ENCODE measurements at regions not wholly inside any gene's neighbourhood (a gene's known extent, or its start where the extent isn't known, plus 50 kb on each side); places are given as distances from the start of the nearest gene placed in this dataset.

DNA sequence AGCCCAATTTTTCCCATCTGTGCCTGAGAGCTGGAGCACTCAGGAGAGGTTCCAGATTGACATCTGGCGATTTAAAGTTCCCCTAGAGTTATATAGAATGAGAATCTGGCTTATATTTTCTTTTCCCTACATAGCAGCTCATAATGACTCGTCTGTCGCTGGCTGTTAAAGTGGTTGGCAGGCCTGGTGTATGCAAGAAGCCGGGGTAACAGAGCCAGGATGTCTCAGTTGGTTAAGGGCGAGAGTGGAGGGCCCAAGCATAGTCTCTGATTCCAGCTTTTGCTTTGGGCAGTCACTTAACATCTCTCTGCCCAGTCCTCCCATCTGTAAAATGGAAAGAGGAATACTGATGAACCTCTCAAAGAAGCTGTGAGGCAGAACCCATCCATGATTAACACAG is 751.6 kb downstream of the NOVA1 start:
- DNase-seq: no peak
- Histone ChIP-seq H3K4me3 (ENCODE audit: low read depth, low read length) (no peak overlapping the region), H3K27ac (no peak overlapping the region), H3K27me3 (replicated peaks) (no peaks in the 10 kb centered on the region), H3K36me3 (replicated peaks) (no peaks in the 10 kb centered on the region)
- TF ChIP-seq, protein P1, sequence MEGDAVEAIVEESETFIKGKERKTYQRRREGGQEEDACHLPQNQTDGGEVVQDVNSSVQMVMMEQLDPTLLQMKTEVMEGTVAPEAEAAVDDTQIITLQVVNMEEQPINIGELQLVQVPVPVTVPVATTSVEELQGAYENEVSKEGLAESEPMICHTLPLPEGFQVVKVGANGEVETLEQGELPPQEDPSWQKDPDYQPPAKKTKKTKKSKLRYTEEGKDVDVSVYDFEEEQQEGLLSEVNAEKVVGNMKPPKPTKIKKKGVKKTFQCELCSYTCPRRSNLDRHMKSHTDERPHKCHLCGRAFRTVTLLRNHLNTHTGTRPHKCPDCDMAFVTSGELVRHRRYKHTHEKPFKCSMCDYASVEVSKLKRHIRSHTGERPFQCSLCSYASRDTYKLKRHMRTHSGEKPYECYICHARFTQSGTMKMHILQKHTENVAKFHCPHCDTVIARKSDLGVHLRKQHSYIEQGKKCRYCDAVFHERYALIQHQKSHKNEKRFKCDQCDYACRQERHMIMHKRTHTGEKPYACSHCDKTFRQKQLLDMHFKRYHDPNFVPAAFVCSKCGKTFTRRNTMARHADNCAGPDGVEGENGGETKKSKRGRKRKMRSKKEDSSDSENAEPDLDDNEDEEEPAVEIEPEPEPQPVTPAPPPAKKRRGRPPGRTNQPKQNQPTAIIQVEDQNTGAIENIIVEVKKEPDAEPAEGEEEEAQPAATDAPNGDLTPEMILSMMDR (IDR thresholded peaks at IDR 0.05; ENCODE audit: low read depth, low read length, missing control alignments): no peak
- in situ Hi-C loops (cut with HindIII; ENCODE audit: low pct_ligation_motif_present, low sequenced_read_pairs): no loop called here

DNA sequence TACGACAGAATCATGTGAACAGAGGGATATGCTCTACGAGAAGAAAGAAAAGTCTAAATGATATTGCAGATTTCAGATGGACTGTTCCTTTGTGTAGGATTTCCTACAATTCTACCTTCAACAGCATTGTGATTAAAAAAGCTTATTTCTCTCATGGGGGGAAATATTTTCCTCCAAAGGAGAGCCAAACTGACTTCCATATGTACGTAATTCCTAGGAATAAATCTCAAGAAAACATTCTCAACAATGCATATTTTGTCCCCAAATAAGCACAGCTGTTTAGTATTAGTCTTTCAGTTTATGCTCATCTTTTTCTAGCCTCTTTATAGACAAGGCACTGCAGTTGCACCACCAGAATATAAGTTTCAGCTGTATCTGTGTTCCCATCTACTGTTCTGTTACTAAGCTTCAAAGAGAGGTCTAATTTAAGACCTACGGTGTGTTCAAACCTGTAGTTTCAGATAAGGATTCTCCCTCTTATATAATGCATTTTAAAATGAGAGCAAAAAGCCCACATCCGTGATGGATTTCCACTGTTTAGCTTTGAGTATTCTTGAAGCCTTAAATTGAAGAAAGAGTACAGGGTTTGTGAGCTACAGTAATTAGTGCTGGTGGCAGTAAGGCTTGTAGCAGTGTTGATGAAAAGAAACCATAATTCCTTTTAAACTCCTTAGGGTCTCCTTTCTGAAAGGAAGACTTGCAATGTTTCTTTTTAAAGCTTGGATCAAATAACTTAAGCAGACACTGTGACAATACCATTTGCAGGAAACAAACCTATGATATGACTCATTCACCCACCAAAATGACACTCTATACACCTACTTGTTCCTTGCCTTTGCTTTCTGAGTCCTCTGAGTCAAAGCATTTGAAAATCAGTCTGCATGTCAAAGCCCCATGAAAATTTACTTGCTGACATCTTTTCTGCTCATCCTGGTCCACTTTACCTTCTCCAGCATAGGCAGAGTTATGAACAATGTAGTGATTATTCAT is 754.1 kb downstream of the NOVA1 start:
- H3K4me3 ChIP-seq (ENCODE audit: low read depth, low read length): no peak overlapping the region
- no peak for DNase-seq
- in situ Hi-C loops (cut with HindIII; ENCODE audit: low pct_ligation_motif_present, low sequenced_read_pairs): no loop called here
- H3K36me3 ChIP-seq (replicated peaks): no peaks in the 10 kb centered on the region
- H3K27ac ChIP-seq: no peak overlapping the region
- no peaks in the 10 kb centered on the region for H3K27me3 ChIP-seq (replicated peaks)
- TF ChIP-seq, protein P1 (IDR thresholded peaks at IDR 0.05; ENCODE audit: low read depth, low read length, missing control alignments): no peak

DNA sequence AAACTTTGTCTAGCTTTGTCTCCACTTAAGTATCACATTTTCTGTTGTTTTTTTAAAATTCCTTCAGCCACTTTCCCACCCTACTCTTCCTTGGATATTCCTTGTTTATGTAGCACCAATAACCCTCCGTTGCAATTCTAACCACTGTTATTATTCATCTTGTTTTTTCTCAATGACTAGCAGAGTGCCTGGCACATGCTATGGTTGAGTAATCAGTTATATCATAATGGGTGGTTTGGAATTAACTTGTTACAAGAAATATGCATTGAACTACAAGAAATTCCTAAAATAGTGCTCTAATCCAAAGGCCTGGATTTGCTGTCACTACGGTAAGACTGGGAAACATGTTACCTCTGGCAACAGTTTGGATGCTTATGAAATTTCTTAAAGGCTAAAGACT is 756.6 kb downstream of the NOVA1 start:
- H3K27me3 ChIP-seq (replicated peaks): no peaks in the 10 kb centered on the region
- TF ChIP-seq, protein P1 (IDR thresholded peaks at IDR 0.05; ENCODE audit: low read depth, low read length, missing control alignments): no peak
- no peak overlapping the region for H3K27ac ChIP-seq
- in situ Hi-C loops (cut with HindIII; ENCODE audit: low pct_ligation_motif_present, low sequenced_read_pairs): no loop called here
- DNase-seq: no peak
- no peak overlapping the region for H3K4me3 ChIP-seq (ENCODE audit: low read depth, low read length)
- no peaks in the 10 kb centered on the region for H3K36me3 ChIP-seq (replicated peaks)

DNA sequence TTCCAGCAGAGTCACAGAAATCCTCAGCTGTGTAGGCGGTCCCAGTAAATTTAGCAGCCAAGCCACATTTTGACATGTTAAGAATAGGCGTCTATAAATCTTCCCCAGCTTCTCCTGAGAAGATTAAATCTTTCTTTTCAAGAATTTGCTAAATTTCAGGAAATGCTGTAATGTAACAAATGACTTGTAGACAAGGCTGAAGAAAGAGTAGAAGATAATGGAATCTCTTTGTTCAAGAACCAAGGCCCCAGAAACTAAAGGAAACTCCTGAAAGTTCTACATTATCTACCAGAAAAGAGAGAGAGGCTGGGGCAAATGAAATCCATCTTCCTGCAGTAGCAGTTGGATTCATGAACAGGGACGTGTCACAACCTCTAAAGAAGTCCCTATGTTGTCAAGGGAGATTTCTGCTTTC is 760.3 kb downstream of the NOVA1 start:
- H3K36me3 ChIP-seq (replicated peaks): no peaks in the 10 kb centered on the region
- H3K27ac ChIP-seq: no peak overlapping the region
- no peaks in the 10 kb centered on the region for H3K27me3 ChIP-seq (replicated peaks)
- TF ChIP-seq, protein P1 (IDR thresholded peaks at IDR 0.05; ENCODE audit: low read depth, low read length, missing control alignments): no peak
- in situ Hi-C loops (cut with HindIII; ENCODE audit: low pct_ligation_motif_present, low sequenced_read_pairs): no loop called here
- DNase-seq: no peak
- no peak overlapping the region for H3K4me3 ChIP-seq (ENCODE audit: low read depth, low read length)

DNA sequence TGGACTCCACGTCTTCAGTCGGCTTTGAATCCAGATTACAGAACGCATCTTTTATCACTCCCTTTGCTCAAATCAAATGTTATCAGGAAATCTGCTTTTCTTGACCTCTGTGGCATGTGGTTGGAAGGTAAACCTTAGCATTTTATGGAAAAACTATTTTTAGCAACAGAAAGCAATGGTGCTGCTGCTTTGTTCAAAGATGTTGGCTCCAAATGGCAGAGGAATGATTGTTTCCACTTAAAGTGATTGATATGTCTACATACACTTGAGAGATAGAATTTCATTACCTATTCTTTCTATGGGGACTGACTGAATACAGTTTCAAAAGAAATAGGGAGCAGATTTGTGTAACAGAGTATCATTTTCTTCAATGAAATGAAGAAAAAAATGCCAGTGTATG is 761.2 kb downstream of the NOVA1 start:
- Histone ChIP-seq H3K4me3 (ENCODE audit: low read depth, low read length) (no peak overlapping the region), H3K27ac (no peak overlapping the region), H3K36me3 (replicated peaks) (no peaks in the 10 kb centered on the region), H3K27me3 (replicated peaks) (no peaks in the 10 kb centered on the region)
- TF ChIP-seq, protein P1 (IDR thresholded peaks at IDR 0.05; ENCODE audit: low read depth, low read length, missing control alignments): no peak
- in situ Hi-C loops (cut with HindIII; ENCODE audit: low pct_ligation_motif_present, low sequenced_read_pairs): no loop called here
- DNase-seq: no peak

Measured in brain microvascular endothelial cell (primary cell).